ENCODE measurements at regions not wholly inside any gene's neighbourhood (a gene's known extent, or its start where the extent isn't known, plus 50 kb on each side); places are given as distances from the start of the nearest gene placed in this dataset.
"Not testable (repeated sequence)": the region's sequence is repeated elsewhere in the genome, so short reads cannot be mapped to it uniquely, and the experiment has no call there.

DNA sequence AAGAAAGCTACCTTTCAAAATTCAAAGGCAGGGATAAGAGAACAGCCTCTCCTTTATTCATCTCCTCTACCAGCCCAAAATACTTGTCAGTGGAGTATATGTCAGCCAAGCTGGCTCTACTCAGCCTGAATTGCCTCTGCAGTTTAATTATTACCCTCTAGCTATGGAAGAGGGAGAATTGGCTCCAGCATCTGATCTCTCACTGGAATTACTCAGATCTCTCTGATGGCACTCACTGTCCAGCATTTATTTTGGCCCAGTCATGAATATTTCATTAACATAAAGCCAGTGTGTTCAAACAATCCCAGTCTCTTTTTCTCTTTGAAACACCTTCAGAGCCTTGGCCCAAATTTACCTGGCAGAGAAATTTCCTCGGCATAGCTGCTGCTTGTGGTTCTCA, 58.6 kb upstream of the TMEM108 start:
- Mint-ChIP-seq H3K9me3 (ENCODE audit: unreplicated experiment) (no peaks in the 10 kb centered on the region), H3K27ac (ENCODE audit: unreplicated experiment) (no peak overlapping the region), H3K4me1 (ENCODE audit: unreplicated experiment) (peaks cover 7% of the 10 kb centered on the region), H3K36me3 (ENCODE audit: low read depth, unreplicated experiment) (no peaks in the 10 kb centered on the region), H3K4me3 (ENCODE audit: unreplicated experiment) (no peak overlapping the region), H3K27me3 (ENCODE audit: unreplicated experiment) (no peaks in the 10 kb centered on the region)
- DNase-seq (ENCODE audit: low spot score) = no peak
- TF ChIP-seq, protein P1, sequence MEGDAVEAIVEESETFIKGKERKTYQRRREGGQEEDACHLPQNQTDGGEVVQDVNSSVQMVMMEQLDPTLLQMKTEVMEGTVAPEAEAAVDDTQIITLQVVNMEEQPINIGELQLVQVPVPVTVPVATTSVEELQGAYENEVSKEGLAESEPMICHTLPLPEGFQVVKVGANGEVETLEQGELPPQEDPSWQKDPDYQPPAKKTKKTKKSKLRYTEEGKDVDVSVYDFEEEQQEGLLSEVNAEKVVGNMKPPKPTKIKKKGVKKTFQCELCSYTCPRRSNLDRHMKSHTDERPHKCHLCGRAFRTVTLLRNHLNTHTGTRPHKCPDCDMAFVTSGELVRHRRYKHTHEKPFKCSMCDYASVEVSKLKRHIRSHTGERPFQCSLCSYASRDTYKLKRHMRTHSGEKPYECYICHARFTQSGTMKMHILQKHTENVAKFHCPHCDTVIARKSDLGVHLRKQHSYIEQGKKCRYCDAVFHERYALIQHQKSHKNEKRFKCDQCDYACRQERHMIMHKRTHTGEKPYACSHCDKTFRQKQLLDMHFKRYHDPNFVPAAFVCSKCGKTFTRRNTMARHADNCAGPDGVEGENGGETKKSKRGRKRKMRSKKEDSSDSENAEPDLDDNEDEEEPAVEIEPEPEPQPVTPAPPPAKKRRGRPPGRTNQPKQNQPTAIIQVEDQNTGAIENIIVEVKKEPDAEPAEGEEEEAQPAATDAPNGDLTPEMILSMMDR (IDR thresholded peaks at IDR 0.05; ENCODE audit: unreplicated experiment) = no peak

DNA sequence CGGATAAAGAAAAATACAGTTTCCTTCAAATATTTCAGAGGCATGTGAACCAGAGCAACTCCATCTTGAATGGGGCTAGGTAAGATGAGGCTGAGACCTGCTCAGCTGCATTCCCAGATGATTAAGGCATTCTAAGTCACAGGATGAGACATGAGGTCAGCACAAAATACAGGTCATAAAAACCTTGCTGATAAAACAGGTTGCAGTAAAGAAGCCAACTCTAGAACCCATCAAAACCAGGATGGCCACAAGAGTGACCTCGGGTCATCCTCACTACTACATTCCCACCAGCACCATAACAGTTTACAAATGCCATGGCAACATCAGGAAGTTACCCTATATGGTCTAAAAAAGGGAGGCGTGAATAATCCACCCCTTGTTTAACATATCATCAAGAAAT, 59.2 kb upstream of the TMEM108 start:
- not testable (repeated sequence) for H3K36me3 Mint-ChIP-seq (ENCODE audit: low read depth, unreplicated experiment); H3K9me3 Mint-ChIP-seq (ENCODE audit: unreplicated experiment); DNase-seq (ENCODE audit: low spot score); H3K4me1 Mint-ChIP-seq (ENCODE audit: unreplicated experiment); H3K27me3 Mint-ChIP-seq (ENCODE audit: unreplicated experiment); H3K4me3 Mint-ChIP-seq (ENCODE audit: unreplicated experiment); H3K27ac Mint-ChIP-seq (ENCODE audit: unreplicated experiment)

DNA sequence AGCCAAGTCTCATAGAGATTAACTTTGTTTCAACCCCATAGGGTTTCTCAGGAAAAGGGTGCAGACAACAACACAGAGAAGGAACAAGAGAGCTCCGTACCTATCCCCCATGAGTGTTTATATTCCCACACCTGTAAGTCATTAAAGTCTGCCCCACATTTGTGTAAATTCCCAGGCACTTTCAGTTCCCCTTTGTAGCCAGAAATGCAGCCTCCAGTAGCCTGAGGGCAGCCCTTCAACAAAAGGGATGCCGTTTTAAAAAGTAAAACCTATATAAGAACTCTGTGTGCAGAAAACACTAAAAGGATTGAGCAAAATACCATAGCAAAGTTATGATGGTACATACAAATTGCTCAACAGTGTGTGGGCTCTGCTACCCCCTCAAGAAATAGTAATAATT, 59.7 kb upstream of the TMEM108 start:
- H3K27ac Mint-ChIP-seq (ENCODE audit: unreplicated experiment) = no peak overlapping the region
- no peaks in the 10 kb centered on the region for H3K36me3 Mint-ChIP-seq (ENCODE audit: low read depth, unreplicated experiment)
- H3K27me3 Mint-ChIP-seq (ENCODE audit: unreplicated experiment) = no peaks in the 10 kb centered on the region
- DNase-seq (ENCODE audit: low spot score) = no peak
- H3K4me1 Mint-ChIP-seq (ENCODE audit: unreplicated experiment) = peaks cover 11% of the 10 kb centered on the region
- no peaks in the 10 kb centered on the region for H3K9me3 Mint-ChIP-seq (ENCODE audit: unreplicated experiment)
- TF ChIP-seq, protein P1 (IDR thresholded peaks at IDR 0.05; ENCODE audit: unreplicated experiment) = no peak
- no peak overlapping the region for H3K4me3 Mint-ChIP-seq (ENCODE audit: unreplicated experiment)

DNA sequence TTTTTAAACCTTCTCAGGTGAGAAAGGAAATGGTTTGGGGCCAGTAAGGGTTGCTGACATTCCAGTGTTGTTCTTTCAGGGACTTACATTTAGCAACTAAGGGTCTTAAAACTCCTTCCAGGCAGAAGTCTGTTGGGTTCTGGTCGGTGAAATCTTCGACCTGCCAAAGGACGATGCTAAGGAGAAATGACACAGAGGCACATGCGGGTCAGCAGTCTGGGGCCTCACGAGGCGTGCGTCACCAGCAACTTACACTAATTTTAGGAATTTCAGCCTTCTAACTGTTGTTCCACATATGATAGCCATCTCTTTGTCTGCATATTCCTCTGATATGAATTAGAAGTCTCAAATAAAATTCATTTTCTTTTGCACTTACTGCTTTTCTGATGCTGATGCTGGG, 64.1 kb upstream of the TMEM108 start:
- Mint-ChIP-seq H3K9me3 (ENCODE audit: unreplicated experiment) (no peaks in the 10 kb centered on the region), H3K4me3 (ENCODE audit: unreplicated experiment) (no peak overlapping the region), H3K27me3 (ENCODE audit: unreplicated experiment) (no peaks in the 10 kb centered on the region), H3K36me3 (ENCODE audit: low read depth, unreplicated experiment) (no peaks in the 10 kb centered on the region), H3K27ac (ENCODE audit: unreplicated experiment) (no peak overlapping the region), H3K4me1 (ENCODE audit: unreplicated experiment) (peaks cover 11% of the 10 kb centered on the region)
- TF ChIP-seq, protein P1 (IDR thresholded peaks at IDR 0.05; ENCODE audit: unreplicated experiment) = no peak
- no peak for DNase-seq (ENCODE audit: low spot score)

DNA sequence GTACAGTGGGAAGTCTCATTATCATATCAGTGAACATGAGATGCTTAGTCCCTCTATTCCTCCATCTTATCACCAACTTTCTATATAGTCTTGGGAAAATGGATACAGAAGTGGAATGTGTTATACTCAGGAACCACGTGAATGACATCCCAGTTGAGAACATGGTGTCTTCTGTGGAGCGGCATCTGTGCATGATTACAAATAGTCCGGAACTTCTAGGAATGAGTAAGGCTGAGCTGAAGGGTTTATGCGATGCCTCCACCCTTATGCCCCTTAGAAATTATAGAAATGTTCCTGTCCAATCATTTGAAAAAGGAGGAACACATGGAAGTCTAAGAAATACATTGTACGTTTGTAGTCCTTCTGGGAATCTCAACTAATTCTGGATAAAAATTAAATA, 64.8 kb upstream of the TMEM108 start:
- no peaks in the 10 kb centered on the region for H3K27me3 Mint-ChIP-seq (ENCODE audit: unreplicated experiment)
- TF ChIP-seq, protein P1 (IDR thresholded peaks at IDR 0.05; ENCODE audit: unreplicated experiment) = no peak
- DNase-seq (ENCODE audit: low spot score) = no peak
- H3K36me3 Mint-ChIP-seq (ENCODE audit: low read depth, unreplicated experiment) = no peaks in the 10 kb centered on the region
- H3K9me3 Mint-ChIP-seq (ENCODE audit: unreplicated experiment) = no peaks in the 10 kb centered on the region
- no peak overlapping the region for H3K27ac Mint-ChIP-seq (ENCODE audit: unreplicated experiment)
- no peak overlapping the region for H3K4me3 Mint-ChIP-seq (ENCODE audit: unreplicated experiment)
- H3K4me1 Mint-ChIP-seq (ENCODE audit: unreplicated experiment) = peaks cover 11% of the 10 kb centered on the region

DNA sequence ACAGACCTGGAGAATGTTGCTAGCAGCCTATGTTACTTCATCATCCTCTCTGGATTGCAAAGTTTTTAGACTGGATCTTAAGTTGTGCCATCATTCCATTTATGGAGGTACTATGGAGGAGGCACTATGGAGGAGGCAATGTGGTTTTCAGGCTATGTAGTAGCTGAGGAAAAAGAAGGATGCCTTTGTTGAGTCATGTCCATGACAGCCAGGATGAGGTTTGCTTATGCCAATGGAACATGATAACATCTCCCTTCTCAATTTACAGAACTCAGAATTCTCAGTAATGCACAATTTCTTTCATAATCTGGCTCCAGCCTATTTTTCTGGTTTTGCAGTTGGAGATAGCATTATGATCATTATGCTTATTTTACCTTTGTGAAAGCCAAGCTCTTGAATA, 65.9 kb upstream of the TMEM108 start:
- Mint-ChIP-seq H3K4me3 (ENCODE audit: unreplicated experiment) (no peak overlapping the region), H3K36me3 (ENCODE audit: low read depth, unreplicated experiment) (no peaks in the 10 kb centered on the region), H3K27me3 (ENCODE audit: unreplicated experiment) (no peaks in the 10 kb centered on the region), H3K9me3 (ENCODE audit: unreplicated experiment) (no peaks in the 10 kb centered on the region), H3K4me1 (ENCODE audit: unreplicated experiment) (peaks cover 4% of the 10 kb centered on the region), H3K27ac (ENCODE audit: unreplicated experiment) (no peak overlapping the region)
- TF ChIP-seq, protein P1 (IDR thresholded peaks at IDR 0.05; ENCODE audit: unreplicated experiment) = no peak
- DNase-seq (ENCODE audit: low spot score) = no peak

Data from endothelial cell (in vitro differentiated cells).